ENCODE measurements at regions not wholly inside any gene's neighbourhood (a gene's known extent, or its start where the extent isn't known, plus 50 kb on each side); places are given as distances from the start of the nearest gene placed in this dataset.
A peak's percentile ranks its signal among the peaks of the same experiment; 100 is the strongest.

DNA sequence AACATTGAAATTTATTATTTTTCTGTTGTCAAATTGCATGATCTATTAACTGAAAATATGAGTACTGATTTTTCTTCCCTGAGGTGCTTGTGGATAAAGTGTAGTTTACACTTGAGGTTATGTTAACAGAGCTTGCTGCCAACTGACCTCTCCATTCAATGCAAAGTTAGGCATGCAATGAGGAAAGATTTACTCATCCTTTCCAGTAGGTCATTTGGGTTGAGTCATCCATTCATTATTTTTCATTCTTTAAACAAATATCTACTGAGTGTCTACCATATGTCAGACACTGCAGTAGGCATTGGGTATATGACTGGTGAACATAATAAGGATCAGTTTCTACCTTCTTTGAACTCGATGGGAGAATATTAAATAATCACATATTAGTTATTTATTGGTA, 604.1 kb downstream of the EDEM1 start:
- H3K36me3 ChIP-seq (ENCODE audit: insufficient read depth, low read length), result no peaks in the 10 kb centered on the region
- H3K27me3 Mint-ChIP-seq (ENCODE audit: low read depth, unreplicated experiment), result no peaks in the 10 kb centered on the region
- no peaks in the 10 kb centered on the region for H3K79me2 ChIP-seq (ENCODE audit: insufficient read depth, low read length)
- H3K9me3 Mint-ChIP-seq (ENCODE audit: unreplicated experiment), result peaks cover 5% of the 10 kb centered on the region
- peaks cover 6% of the 10 kb centered on the region for H3K4me1 ChIP-seq (ENCODE audit: insufficient read depth, low read length)
- peak overlapping the region; percentile 59 for H3K27ac Mint-ChIP-seq (ENCODE audit: unreplicated experiment)
- no peak overlapping the region for H3K4me3 ChIP-seq (ENCODE audit: insufficient read depth, low read depth, low read length)
- no peak overlapping the region for H3K4me2 ChIP-seq (ENCODE audit: low read length)
- H3K4me3 Mint-ChIP-seq (ENCODE audit: unreplicated experiment), result no peak overlapping the region
- H3K4me1 Mint-ChIP-seq (ENCODE audit: low read depth, unreplicated experiment), result peaks cover 1% of the 10 kb centered on the region
- H2AFZ ChIP-seq (ENCODE audit: low read depth, low read length), result no peak overlapping the region
- FAIRE-seq (no peak), DNase-seq (ENCODE audit: low read depth) (peak; percentile 60)
- H3K36me3 Mint-ChIP-seq (ENCODE audit: low read depth, unreplicated experiment), result no peaks in the 10 kb centered on the region
- H4K20me1 ChIP-seq (ENCODE audit: insufficient read depth, low read length), result no peaks in the 10 kb centered on the region
- H3K27me3 ChIP-seq (ENCODE audit: insufficient read depth, low read length), result no peaks in the 10 kb centered on the region
- no peaks in the 10 kb centered on the region for H3K9me3 ChIP-seq (ENCODE audit: insufficient read depth, low read depth, low read length)
- peak overlapping the region; percentile 19 for H3K27ac ChIP-seq (ENCODE audit: low read depth, low read length)
- no peak overlapping the region for H3K9ac ChIP-seq (ENCODE audit: low read length)
- TF ChIP-seq, protein P1, sequence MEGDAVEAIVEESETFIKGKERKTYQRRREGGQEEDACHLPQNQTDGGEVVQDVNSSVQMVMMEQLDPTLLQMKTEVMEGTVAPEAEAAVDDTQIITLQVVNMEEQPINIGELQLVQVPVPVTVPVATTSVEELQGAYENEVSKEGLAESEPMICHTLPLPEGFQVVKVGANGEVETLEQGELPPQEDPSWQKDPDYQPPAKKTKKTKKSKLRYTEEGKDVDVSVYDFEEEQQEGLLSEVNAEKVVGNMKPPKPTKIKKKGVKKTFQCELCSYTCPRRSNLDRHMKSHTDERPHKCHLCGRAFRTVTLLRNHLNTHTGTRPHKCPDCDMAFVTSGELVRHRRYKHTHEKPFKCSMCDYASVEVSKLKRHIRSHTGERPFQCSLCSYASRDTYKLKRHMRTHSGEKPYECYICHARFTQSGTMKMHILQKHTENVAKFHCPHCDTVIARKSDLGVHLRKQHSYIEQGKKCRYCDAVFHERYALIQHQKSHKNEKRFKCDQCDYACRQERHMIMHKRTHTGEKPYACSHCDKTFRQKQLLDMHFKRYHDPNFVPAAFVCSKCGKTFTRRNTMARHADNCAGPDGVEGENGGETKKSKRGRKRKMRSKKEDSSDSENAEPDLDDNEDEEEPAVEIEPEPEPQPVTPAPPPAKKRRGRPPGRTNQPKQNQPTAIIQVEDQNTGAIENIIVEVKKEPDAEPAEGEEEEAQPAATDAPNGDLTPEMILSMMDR (IDR thresholded peaks at IDR 0.05; ENCODE audit: insufficient read depth, low read depth, low read length), result no peak
- no peak for TF ChIP-seq EZH2 (IDR thresholded peaks at IDR 0.05; ENCODE audit: insufficient read depth, low read length)

DNA sequence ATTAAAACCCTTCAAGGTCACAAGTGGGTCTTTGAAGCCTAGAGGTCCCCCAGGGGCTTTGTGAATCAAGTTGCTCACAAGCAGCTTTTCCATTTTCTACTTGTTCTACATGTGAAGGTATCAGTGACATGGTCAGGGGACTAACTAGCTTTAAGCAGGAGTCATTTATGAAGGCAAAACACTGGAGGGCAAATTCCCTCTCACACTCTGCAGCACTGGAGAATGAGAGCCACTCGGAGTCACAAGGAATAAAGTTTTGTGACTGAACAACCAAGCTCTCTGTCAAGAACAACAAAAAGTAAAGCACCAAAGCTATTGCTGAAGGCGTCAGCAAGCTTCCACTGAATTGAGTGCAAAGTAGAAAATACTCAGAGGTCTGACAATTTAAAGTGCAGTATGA, 609.0 kb downstream of the EDEM1 start:
- Histone ChIP-seq H3K27ac (ENCODE audit: low read depth, low read length) (no peak overlapping the region), H3K4me2 (ENCODE audit: low read length) (no peak overlapping the region), H3K4me1 (ENCODE audit: insufficient read depth, low read length) (no peaks in the 10 kb centered on the region), H3K9me3 (ENCODE audit: insufficient read depth, low read depth, low read length) (no peaks in the 10 kb centered on the region), H3K27me3 (ENCODE audit: insufficient read depth, low read length) (no peaks in the 10 kb centered on the region), H3K9ac (ENCODE audit: low read length) (no peak overlapping the region), H4K20me1 (ENCODE audit: insufficient read depth, low read length) (no peaks in the 10 kb centered on the region), H3K4me3 (ENCODE audit: insufficient read depth, low read depth, low read length) (no peak overlapping the region), H3K36me3 (ENCODE audit: insufficient read depth, low read length) (no peaks in the 10 kb centered on the region), H2AFZ (ENCODE audit: low read depth, low read length) (no peak overlapping the region), H3K79me2 (ENCODE audit: insufficient read depth, low read length) (no peaks in the 10 kb centered on the region)
- Mint-ChIP-seq H3K4me1 (ENCODE audit: low read depth, unreplicated experiment) (no peaks in the 10 kb centered on the region), H3K9me3 (ENCODE audit: unreplicated experiment) (peaks cover 3% of the 10 kb centered on the region), H3K4me3 (ENCODE audit: unreplicated experiment) (no peak overlapping the region), H3K36me3 (ENCODE audit: low read depth, unreplicated experiment) (no peaks in the 10 kb centered on the region), H3K27me3 (ENCODE audit: low read depth, unreplicated experiment) (no peaks in the 10 kb centered on the region), H3K27ac (ENCODE audit: unreplicated experiment) (no peak overlapping the region)
- no peak for FAIRE-seq
- DNase-seq (ENCODE audit: low read depth), result no peak
- TF ChIP-seq, protein P1 (IDR thresholded peaks at IDR 0.05; ENCODE audit: insufficient read depth, low read depth, low read length), result no peak
- TF ChIP-seq EZH2 (IDR thresholded peaks at IDR 0.05; ENCODE audit: insufficient read depth, low read length), result no peak

DNA sequence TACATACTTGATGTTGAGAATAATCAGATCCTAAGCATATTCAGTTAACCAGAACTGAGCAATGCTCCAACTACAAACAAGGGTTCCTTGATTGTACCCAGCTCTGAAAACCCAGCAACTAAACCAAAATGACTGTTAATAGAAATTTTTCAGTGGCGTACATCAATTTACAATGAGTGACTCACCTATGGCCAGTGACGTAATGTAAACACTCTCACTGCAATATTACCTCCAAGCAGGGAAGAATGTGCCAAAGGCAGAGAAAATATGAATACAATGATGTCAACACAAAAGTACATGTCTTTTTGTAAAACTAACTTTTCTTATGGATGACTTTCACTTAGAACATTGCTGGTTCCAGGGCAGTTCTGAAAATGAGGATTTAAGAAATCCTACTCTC, 611.3 kb downstream of the EDEM1 start:
- TF ChIP-seq EZH2 (IDR thresholded peaks at IDR 0.05; ENCODE audit: insufficient read depth, low read length), result no peak
- TF ChIP-seq, protein P1 (IDR thresholded peaks at IDR 0.05; ENCODE audit: insufficient read depth, low read depth, low read length), result no peak
- Histone ChIP-seq H3K4me1 (ENCODE audit: insufficient read depth, low read length) (no peaks in the 10 kb centered on the region), H3K36me3 (ENCODE audit: insufficient read depth, low read length) (no peaks in the 10 kb centered on the region), H3K4me2 (ENCODE audit: low read length) (peak overlapping the region; percentile 39), H3K9me3 (ENCODE audit: insufficient read depth, low read depth, low read length) (no peaks in the 10 kb centered on the region), H4K20me1 (ENCODE audit: insufficient read depth, low read length) (no peaks in the 10 kb centered on the region), H3K27me3 (ENCODE audit: insufficient read depth, low read length) (no peaks in the 10 kb centered on the region), H3K9ac (ENCODE audit: low read length) (peak overlapping the region; percentile 19), H2AFZ (ENCODE audit: low read depth, low read length) (no peak overlapping the region), H3K79me2 (ENCODE audit: insufficient read depth, low read length) (no peaks in the 10 kb centered on the region), H3K4me3 (ENCODE audit: insufficient read depth, low read depth, low read length) (no peak overlapping the region), H3K27ac (ENCODE audit: low read depth, low read length) (no peak overlapping the region)
- Mint-ChIP-seq H3K36me3 (ENCODE audit: low read depth, unreplicated experiment) (no peaks in the 10 kb centered on the region), H3K27ac (ENCODE audit: unreplicated experiment) (no peak overlapping the region), H3K4me1 (ENCODE audit: low read depth, unreplicated experiment) (no peaks in the 10 kb centered on the region), H3K27me3 (ENCODE audit: low read depth, unreplicated experiment) (no peaks in the 10 kb centered on the region), H3K4me3 (ENCODE audit: unreplicated experiment) (no peak overlapping the region), H3K9me3 (ENCODE audit: unreplicated experiment) (peaks cover 3% of the 10 kb centered on the region)
- DNase-seq (ENCODE audit: low read depth) (peak; percentile 54), FAIRE-seq (no peak)
